GM19328 (cell line): ENCODE measurements at regions not wholly inside any gene's neighbourhood (a gene's known extent, or its start where the extent isn't known, plus 50 kb on each side); places are given as distances from the start of the nearest gene placed in this dataset.
"Not testable (repeated sequence)": the region's sequence is repeated elsewhere in the genome, so short reads cannot be mapped to it uniquely, and the experiment has no call there.

Experiments
- ATAC-seq: cut with Tn5 transposase; IDR thresholded peaks from one replicate; pipeline ENCODE4 v1.9.1; 2021; ENCODE audit warnings: mild to moderate bottlenecking, moderate library complexity; ENCODE audit not compliant: unreplicated experiment

- ATAC-seq: no peak
These were observed 473.3 kb upstream of the CD180 start for GRCh38 chr5:67669916-67670315.

GRCh38 chr5:67660149-67660548, 463.6 kb upstream of the CD180 start:
- ATAC-seq: no peak

- ATAC-seq: no peak
These were observed 462.7 kb upstream of the CD180 start for GRCh38 chr5:67659288-67659687.

GRCh38 chr5:67657055-67657454, 460.5 kb upstream of the CD180 start:
- no peak for ATAC-seq

GRCh38 chr5:67652201-67652600, 455.6 kb upstream of the CD180 start:
- no peak for ATAC-seq

- ATAC-seq: no peak
These were observed 454.6 kb upstream of the CD180 start for GRCh38 chr5:67651180-67651579.

GRCh38 chr5:67648201-67648671, 451.6 kb upstream of the CD180 start:
- no peak for ATAC-seq

GRCh38 chr5:67647772-67648171, 451.2 kb upstream of the CD180 start:
- no peak for ATAC-seq

- ATAC-seq: no peak
These were observed 447.8 kb upstream of the CD180 start for GRCh38 chr5:67644221-67644920.

GRCh38 chr5:67643536-67643935, 446.9 kb upstream of the CD180 start:
- ATAC-seq: no peak

GRCh38 chr5:67639976-67640375, 443.4 kb upstream of the CD180 start:
- no peak for ATAC-seq

- ATAC-seq: no peak
These were observed 442.7 kb upstream of the CD180 start for GRCh38 chr5:67639313-67639712.

- no peak for ATAC-seq
These were observed 440.4 kb upstream of the CD180 start for GRCh38 chr5:67636850-67637524.

GRCh38 chr5:67636091-67636490, 439.5 kb upstream of the CD180 start:
- ATAC-seq: no peak

- ATAC-seq: not testable (repeated sequence)
These were observed 430.5 kb upstream of the CD180 start for GRCh38 chr5:67627079-67627478.

GRCh38 chr5:67623078-67623477, 426.5 kb upstream of the CD180 start:
- ATAC-seq: no peak

GRCh38 chr5:67620424-67621397, 424.1 kb upstream of the CD180 start:
- no peak for ATAC-seq

GRCh38 chr5:67619636-67620035, 423.0 kb upstream of the CD180 start:
- ATAC-seq: no peak

GRCh38 chr5:67619235-67619634, 422.6 kb upstream of the CD180 start:
- ATAC-seq: no peak

- ATAC-seq: no peak
These were observed 420.5 kb upstream of the CD180 start for GRCh38 chr5:67617051-67617450.

- ATAC-seq: no peak
These were observed 416.4 kb upstream of the CD180 start for GRCh38 chr5:67612961-67613360.
